Prostate gland (tissue), 2 donors: ENCODE measurements at regions not wholly inside any gene's neighbourhood (a gene's known extent, or its start where the extent isn't known, plus 50 kb on each side); places are given as distances from the start of the nearest gene placed in this dataset.
A peak's percentile ranks its signal among the peaks of the same experiment; 100 is the strongest.

Experiments
- DNase-seq: peaks from one replicate; pipeline ENCODE4 v3.0.0-alpha.2; 2019; ENCODE audit warnings: low spot score
- H3K27ac ChIP-seq, 2 donors: fragments of 200-600 bp; sonication (generic); 2 replicates each; pipeline ENCODE4 v1.5.1; 2017 to 2019
- H3K27me3 ChIP-seq: fragments of 200-600 bp; sonication (generic); replicated peaks from 2 replicates; pipeline ENCODE4 v1.5.1; 2019; ENCODE audit not compliant: insufficient read depth
- H3K36me3 ChIP-seq, 2 donors: fragments of 200-600 bp; sonication (generic); 1 replicate in 1 of 2; 2 replicates in 1 of 2; pipeline versions ENCODE4 v1.5.1 to v1.8.1; 2017 to 2019
- H3K4me1 ChIP-seq: fragments of 200-600 bp; sonication (generic); replicated peaks from 2 replicates; pipeline ENCODE4 v1.5.1; 2019
- H3K4me3 ChIP-seq, 2 donors: fragments of 200-600 bp; sonication (generic); 2 replicates each; pipeline ENCODE4 v1.5.1; 2017 to 2019
- H3K9me3 ChIP-seq: fragments of 200-600 bp; sonication (generic); 2 replicates; pipeline ENCODE4 v1.5.1; 2017
- POLR2A ChIP-seq: fragments of 450-650 bp; IDR thresholded peaks from one replicate; pipeline ENCODE4 v1.6.1; 2016; ENCODE audit warnings: antibody characterized with exemption, mild to moderate bottlenecking
- POLR2AphosphoS5 ChIP-seq: sonication (generic); formaldehyde crosslinking; IDR thresholded peaks from one replicate; pipeline ENCODE4 v1.6.1; 2017; ENCODE audit warnings: antibody characterized with exemption
- WGBS: methylation state at CpG from one replicate; pipeline ENCODE4 v1.1.5; 2018; 5-methylcytosine and 5-hydroxymethylcytosine counted together
- intact Hi-C: fragments of 100-400 bp; cut with DNase I; formaldehyde crosslinking; loops from one replicate; pipeline ENCODE4 v1.14.2; 2022
- TF ChIP-seq, protein P1 (sequence below), 4 experiments: fragments of 200-600 bp in 2 of 4; fragments of 450-650 bp in 2 of 4; sonication (generic) in 2 of 4; IDR thresholded peaks; 1 replicate in 3 of 4; 2 replicates in 1 of 4; pipeline ENCODE4 v1.5.1; 2016 to 2019; ENCODE audit warnings: antibody characterized with exemption in 4 of 4, mild to moderate bottlenecking in 2 of 4, moderate library complexity in 2 of 4

DNA sequence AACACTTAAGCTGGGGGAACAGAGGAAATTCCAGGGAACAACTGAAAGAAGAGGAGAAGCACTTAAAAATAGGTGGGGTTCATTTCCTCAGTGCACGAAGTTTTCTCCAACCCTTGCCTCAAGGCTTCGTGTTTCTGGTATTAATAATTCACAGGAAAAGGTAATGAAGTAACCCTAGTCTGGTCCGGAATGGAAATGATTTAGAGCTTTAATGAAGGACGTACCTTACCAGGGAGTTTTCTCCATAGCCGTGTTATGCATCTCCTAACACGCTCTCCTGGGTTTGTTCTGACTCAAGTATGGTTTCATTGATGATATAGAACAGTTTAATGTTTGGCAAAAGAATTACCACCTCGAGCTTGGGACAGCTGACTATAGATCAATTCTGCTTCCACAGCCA is 214.2 kb downstream of the MTX2 start:
- H3K27ac ChIP-seq, result no peak overlapping the region
- 70% methylated on average over 7 of the region's 7 CpGs for WGBS
- intact Hi-C loops, result no loop called here
- TF ChIP-seq, protein P1, sequence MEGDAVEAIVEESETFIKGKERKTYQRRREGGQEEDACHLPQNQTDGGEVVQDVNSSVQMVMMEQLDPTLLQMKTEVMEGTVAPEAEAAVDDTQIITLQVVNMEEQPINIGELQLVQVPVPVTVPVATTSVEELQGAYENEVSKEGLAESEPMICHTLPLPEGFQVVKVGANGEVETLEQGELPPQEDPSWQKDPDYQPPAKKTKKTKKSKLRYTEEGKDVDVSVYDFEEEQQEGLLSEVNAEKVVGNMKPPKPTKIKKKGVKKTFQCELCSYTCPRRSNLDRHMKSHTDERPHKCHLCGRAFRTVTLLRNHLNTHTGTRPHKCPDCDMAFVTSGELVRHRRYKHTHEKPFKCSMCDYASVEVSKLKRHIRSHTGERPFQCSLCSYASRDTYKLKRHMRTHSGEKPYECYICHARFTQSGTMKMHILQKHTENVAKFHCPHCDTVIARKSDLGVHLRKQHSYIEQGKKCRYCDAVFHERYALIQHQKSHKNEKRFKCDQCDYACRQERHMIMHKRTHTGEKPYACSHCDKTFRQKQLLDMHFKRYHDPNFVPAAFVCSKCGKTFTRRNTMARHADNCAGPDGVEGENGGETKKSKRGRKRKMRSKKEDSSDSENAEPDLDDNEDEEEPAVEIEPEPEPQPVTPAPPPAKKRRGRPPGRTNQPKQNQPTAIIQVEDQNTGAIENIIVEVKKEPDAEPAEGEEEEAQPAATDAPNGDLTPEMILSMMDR (IDR thresholded peaks at IDR 0.05), result no peak
- TF ChIP-seq POLR2AphosphoS5, result no peak
- no peak for TF ChIP-seq POLR2A
- H3K4me3 ChIP-seq, result no peak overlapping the region
- H3K9me3 ChIP-seq, result no peaks in the 10 kb centered on the region
- peaks cover 4% of the 10 kb centered on the region for H3K27me3 ChIP-seq
- no peak for DNase-seq
- no peaks in the 10 kb centered on the region for H3K36me3 ChIP-seq
- H3K4me1 ChIP-seq, result no peaks in the 10 kb centered on the region

DNA sequence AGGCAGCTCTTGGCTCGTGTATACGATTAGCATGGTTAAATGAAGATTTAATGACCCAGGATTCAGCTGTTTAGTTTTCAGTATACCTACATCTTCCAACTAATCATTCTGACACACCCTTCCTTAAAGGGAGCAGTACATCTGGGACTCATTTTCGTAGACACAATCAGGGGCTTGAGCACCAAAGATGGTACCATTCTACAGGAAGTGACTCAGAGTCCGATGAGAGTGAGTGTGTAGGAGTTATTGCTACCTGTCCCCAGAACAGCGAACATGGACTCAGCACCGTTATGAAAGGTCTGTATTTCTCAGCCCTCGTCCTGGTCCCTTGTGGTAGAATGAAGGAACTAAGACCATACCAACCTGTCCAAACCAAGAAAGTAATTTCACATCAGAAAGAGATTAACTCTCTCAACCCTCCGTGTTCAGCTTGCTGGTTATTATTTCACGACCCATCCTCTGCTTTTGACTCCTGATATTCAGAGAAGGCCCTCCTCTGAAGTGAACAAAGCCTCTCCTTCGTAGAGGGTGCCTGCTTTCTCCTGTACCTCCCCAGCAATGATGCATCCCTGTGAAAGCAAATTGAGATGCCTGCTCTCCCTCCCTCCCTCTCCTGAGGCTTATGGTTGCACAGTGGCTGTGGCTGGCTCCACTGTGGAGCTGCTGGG is 214.8 kb downstream of the MTX2 start:
- intact Hi-C loops, result no loop called here
- no peak for DNase-seq
- Histone ChIP-seq H3K27me3 (peaks cover 4% of the 10 kb centered on the region), H3K4me1 (no peaks in the 10 kb centered on the region), H3K4me3 (no peak overlapping the region), H3K9me3 (no peaks in the 10 kb centered on the region), H3K27ac (no peak overlapping the region), H3K36me3 (no peaks in the 10 kb centered on the region)
- TF ChIP-seq POLR2AphosphoS5 (no peak), POLR2A (no peak)
- TF ChIP-seq, protein P1 (IDR thresholded peaks at IDR 0.05), result no peak
- WGBS, result 74% methylated on average over 10 of the region's 10 CpGs

DNA sequence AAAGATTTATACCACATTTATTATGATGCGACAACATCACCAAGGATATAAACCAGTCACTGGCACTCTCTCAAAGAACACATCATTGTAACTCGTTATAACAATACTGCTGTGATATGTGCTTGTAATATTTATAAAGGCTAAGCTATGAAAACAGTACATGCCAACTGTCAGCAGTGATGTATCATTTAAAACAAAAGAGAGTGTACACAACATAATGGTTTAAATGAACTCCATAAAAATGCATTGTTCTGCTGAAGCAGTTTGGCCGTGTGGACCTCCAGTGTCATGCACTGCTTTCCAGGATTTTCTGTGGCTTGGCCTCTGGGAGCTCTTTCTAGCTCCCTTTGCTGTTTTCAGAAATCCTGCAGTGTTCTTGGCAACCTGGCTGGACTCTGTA is 215.6 kb downstream of the MTX2 start:
- DNase-seq, result peak; percentile 18
- 18% methylated on average over 3 of the region's 3 CpGs for WGBS

DNA sequence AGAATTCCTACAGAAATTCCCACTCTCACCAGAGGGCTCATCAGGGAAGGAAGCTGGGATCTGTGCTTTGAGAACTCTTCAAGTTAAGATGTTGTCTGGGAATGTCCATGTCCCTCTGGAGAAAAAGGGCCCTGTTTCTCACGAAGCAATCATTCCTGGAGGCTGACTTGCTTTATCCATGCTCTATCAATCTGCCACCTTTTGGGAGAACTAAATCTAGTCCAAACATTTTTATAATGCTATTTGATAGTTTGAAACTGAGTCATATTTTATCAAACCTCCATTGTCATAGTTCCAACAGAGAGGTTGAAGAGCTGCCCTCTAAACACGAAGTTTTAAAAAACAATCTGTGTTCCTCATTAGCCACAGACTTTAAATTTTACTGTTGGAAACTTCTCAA is 219.2 kb downstream of the MTX2 start:
- Histone ChIP-seq H3K27me3 (peaks cover 12% of the 10 kb centered on the region), H3K4me1 (no peaks in the 10 kb centered on the region), H3K4me3 (no peak overlapping the region), H3K9me3 (no peaks in the 10 kb centered on the region), H3K27ac (no peak overlapping the region), H3K36me3 (no peaks in the 10 kb centered on the region)
- intact Hi-C loops, result no loop called here
- TF ChIP-seq POLR2A, result no peak
- TF ChIP-seq, protein P1 (IDR thresholded peaks at IDR 0.05), result no peak
- no peak for TF ChIP-seq POLR2AphosphoS5
- no peak for DNase-seq
- WGBS, result 80% methylated on average over 2 of the region's 2 CpGs

More for the DNA sequence above, 215.6 kb downstream of the MTX2 start:
- Histone ChIP-seq H3K36me3 (no peaks in the 10 kb centered on the region), H3K9me3 (no peaks in the 10 kb centered on the region), H3K27ac (no peak overlapping the region), H3K4me3 (no peak overlapping the region), H3K27me3 (peaks cover 4% of the 10 kb centered on the region), H3K4me1 (no peaks in the 10 kb centered on the region)
- intact Hi-C loops, result no loop called here
- peak; percentile 86 for TF ChIP-seq POLR2AphosphoS5
- TF ChIP-seq, protein P1 (IDR thresholded peaks at IDR 0.05), result no peak

DNA sequence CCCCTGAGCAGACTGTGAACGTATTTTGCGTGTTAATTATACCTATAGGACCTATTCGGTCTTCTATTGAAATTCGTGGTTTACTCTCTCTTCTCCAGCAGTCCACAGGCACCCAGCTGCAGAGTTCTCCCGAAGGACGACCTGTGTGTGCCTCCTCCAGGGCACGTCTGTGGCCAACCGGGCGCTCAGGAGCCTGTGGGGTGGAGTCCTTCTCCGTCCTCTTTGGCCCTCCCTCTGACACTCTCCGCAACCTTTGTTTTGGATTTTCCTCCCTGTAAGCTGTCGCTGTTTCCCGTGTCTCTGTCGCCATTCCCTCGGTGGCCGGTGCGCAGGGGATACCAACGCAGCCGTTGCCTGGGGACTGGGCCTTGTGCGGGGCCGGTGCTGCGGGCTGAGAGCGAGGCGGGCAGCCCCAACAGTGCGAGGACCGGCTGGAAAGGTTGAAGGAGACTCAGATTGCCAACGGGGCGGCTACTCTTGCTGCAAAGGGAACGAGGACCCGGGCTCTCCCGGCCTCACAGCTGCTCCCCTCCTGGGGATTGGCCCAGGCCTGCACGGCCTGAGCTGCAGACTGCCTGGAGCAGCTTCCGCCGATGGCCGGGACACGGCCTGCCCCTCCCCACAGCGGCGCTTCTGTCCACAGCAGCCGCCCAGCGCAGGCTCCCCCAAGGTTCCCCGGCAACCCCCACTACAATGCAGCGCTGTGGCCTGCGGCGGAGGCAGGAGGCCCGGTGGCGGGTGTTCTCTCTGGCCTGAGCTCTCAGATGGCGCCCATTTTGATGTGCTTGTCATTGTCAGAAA is 221.0 kb downstream of the MTX2 start:
- Histone ChIP-seq H3K27me3 (peaks cover 14% of the 10 kb centered on the region), H3K4me1 (no peaks in the 10 kb centered on the region), H3K27ac (no peak overlapping the region), H3K36me3 (no peaks in the 10 kb centered on the region), H3K9me3 (no peaks in the 10 kb centered on the region), H3K4me3 (no peak overlapping the region)
- DNase-seq, result no peak
- intact Hi-C loops, result no loop called here
- TF ChIP-seq, protein P1 (IDR thresholded peaks at IDR 0.05), result no peak
- no peak for TF ChIP-seq POLR2AphosphoS5
- TF ChIP-seq POLR2A, result no peak
- WGBS, result 53% methylated on average over 39 of the region's 47 CpGs
